IPS DF 19.7 (cell line): ENCODE measurements at regions not wholly inside any gene's neighbourhood (a gene's known extent, or its start where the extent isn't known, plus 50 kb on each side); places are given as distances from the start of the nearest gene placed in this dataset.

Experiments used
- DNase-seq: peaks from one replicate; pipeline ENCODE4 v3.0.0-alpha.2; 2013; ENCODE audit warnings: low read depth, low spot score

GRCh38 chr3:25041871-25042584, 386.0 kb upstream of the RARB start:
- DNase-seq, result no peak

GRCh38 chr3:25043177-25043576, 384.9 kb upstream of the RARB start:
- no peak for DNase-seq

- DNase-seq, result no peak
Measured at GRCh38 chr3:25043749-25044148, 384.3 kb upstream of the RARB start.

GRCh38 chr3:25044762-25045710, 383.0 kb upstream of the RARB start:
- no peak for DNase-seq

GRCh38 chr3:25046911-25047771, 380.9 kb upstream of the RARB start:
- DNase-seq, result no peak

GRCh38 chr3:25049304-25049703, 378.8 kb upstream of the RARB start:
- DNase-seq, result no peak

GRCh38 chr3:25053360-25053759, 374.7 kb upstream of the RARB start:
- no peak for DNase-seq

- no peak for DNase-seq
Measured at GRCh38 chr3:25056036-25056755, 371.9 kb upstream of the RARB start.

- no peak for DNase-seq
Measured at GRCh38 chr3:25056803-25057351, 371.2 kb upstream of the RARB start.

- no peak for DNase-seq
Measured at GRCh38 chr3:25057379-25057778, 370.7 kb upstream of the RARB start.

- DNase-seq, result no peak
Measured at GRCh38 chr3:25064681-25065080, 363.4 kb upstream of the RARB start.

- no peak for DNase-seq
Measured at GRCh38 chr3:25069970-25070369, 358.1 kb upstream of the RARB start.

GRCh38 chr3:25071846-25072245, 356.2 kb upstream of the RARB start:
- no peak for DNase-seq

GRCh38 chr3:25073423-25073822, 354.6 kb upstream of the RARB start:
- no peak for DNase-seq

GRCh38 chr3:25074149-25074548, 353.9 kb upstream of the RARB start:
- no peak for DNase-seq

GRCh38 chr3:25080461-25080860, 347.6 kb upstream of the RARB start:
- no peak for DNase-seq

GRCh38 chr3:25084016-25084415, 344.0 kb upstream of the RARB start:
- no peak for DNase-seq

GRCh38 chr3:25086721-25087120, 341.3 kb upstream of the RARB start:
- DNase-seq, result no peak

- no peak for DNase-seq
Measured at GRCh38 chr3:25088284-25088683, 339.8 kb upstream of the RARB start.

GRCh38 chr3:25090698-25091453, 337.2 kb upstream of the RARB start:
- DNase-seq, result no peak
